ENCODE measurements at regions not wholly inside any gene's neighbourhood (a gene's known extent, or its start where the extent isn't known, plus 50 kb on each side); places are given as distances from the start of the nearest gene placed in this dataset.

DNA sequence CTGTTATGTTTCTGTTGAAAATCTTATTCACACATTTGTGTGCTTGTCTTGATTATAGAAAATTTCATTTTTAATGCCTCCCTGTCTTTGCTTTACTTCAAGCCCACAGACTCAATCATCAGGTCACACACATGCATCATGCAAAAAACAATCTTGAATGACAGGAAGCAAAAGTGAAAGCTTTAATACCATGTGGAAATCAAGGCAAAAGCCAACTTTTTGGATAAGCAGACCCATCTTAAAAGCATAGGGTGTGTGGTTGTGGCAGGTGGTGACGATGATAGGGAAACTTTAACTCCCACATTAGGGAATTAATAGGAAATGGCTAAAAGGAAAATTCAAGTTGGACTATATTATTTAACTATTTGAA is 155.9 kb upstream of the EOMES start:
- H3K79me2 ChIP-seq (ENCODE audit: low read depth), result no peaks in the 10 kb centered on the region
- H3K4me2 ChIP-seq, result no peak overlapping the region
- H3K36me3 ChIP-seq (ENCODE audit: low read depth), result no peaks in the 10 kb centered on the region
- intact Hi-C loops (cut with micrococcal nuclease; ENCODE audit: unreplicated experiment), result no loop called here
- CTCF ChIA-PET, result no interaction called here
- no peaks in the 10 kb centered on the region for H3K9me2 ChIP-seq (ENCODE audit: insufficient read depth)
- H3K27me3 ChIP-seq (ENCODE audit: insufficient read depth, low read depth), result no peaks in the 10 kb centered on the region
- no peaks in the 10 kb centered on the region for H3F3A ChIP-seq (ENCODE audit: insufficient read depth, low read depth)
- TF ChIP-seq CTCF (conservative IDR thresholded peaks at IDR 0.05) (no peak), EZH2 (IDR thresholded peaks at IDR 0.05; ENCODE audit: low read depth) (no peak)
- no peaks in the 10 kb centered on the region for H3K9me3 ChIP-seq (ENCODE audit: insufficient read depth, low read depth)
- no peaks in the 10 kb centered on the region for H4K20me1 ChIP-seq (ENCODE audit: insufficient read depth)
- no TSS peak for BruUV-seq (replicated peaks)
- POLR2A ChIA-PET (ENCODE audit: unreplicated experiment), result no interaction called here
- H3K27ac ChIP-seq, result no peak overlapping the region
- no peaks in the 10 kb centered on the region for H3K4me1 ChIP-seq (replicated peaks; ENCODE audit: insufficient read depth)
- DNase-seq, result no peak
- no peak overlapping the region for H2AFZ ChIP-seq
- H3K4me3 ChIP-seq, result no peak overlapping the region

GRCh38 chr3:27880969-27881892 is 159.1 kb upstream of the EOMES start:
- Histone ChIP-seq H3K9me3 (ENCODE audit: insufficient read depth, low read depth) (no peaks in the 10 kb centered on the region), H3K4me2 (no peak overlapping the region), H3K9me2 (ENCODE audit: insufficient read depth) (no peaks in the 10 kb centered on the region; the same call in 1 of the 2 replicates), H3K4me3 (no peak overlapping the region), H3F3A (ENCODE audit: insufficient read depth, low read depth) (no peaks in the 10 kb centered on the region), H4K20me1 (ENCODE audit: insufficient read depth) (no peaks in the 10 kb centered on the region), H3K79me2 (ENCODE audit: low read depth) (no peaks in the 10 kb centered on the region), H3K27me3 (ENCODE audit: insufficient read depth, low read depth) (no peaks in the 10 kb centered on the region), H3K4me1 (replicated peaks; ENCODE audit: insufficient read depth) (no peaks in the 10 kb centered on the region), H2AFZ (no peak overlapping the region), H3K36me3 (ENCODE audit: low read depth) (no peaks in the 10 kb centered on the region), H3K27ac (no peak overlapping the region)
- CTCF ChIA-PET, result no interaction called here
- no peak for DNase-seq
- intact Hi-C loops (cut with micrococcal nuclease; ENCODE audit: unreplicated experiment), result no loop called here
- no TSS peak for BruUV-seq (replicated peaks)
- TF ChIP-seq CTCF (conservative IDR thresholded peaks at IDR 0.05), result no peak
- TF ChIP-seq EZH2 (IDR thresholded peaks at IDR 0.05; ENCODE audit: low read depth), result no peak
- POLR2A ChIA-PET (ENCODE audit: unreplicated experiment), result no interaction called here

DNA sequence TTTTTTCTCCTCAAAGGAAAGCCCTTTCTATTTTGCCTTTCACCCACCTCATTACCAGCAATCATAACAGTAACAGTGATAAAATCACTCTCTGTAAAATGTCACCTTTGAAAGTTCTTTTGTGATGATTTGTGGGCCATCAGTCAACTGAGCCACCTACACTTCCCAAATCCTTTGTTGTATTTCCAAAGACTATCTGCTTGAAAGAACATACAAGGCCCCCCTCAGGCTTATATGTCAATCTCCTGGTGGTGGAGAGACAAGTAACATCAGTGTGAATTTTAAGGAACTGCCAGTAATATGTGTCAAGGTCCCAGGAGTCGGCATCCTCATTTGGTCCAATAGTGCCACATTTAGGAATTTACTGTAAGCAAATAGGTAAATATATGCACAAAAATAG is 161.1 kb upstream of the EOMES start:
- Histone ChIP-seq H2AFZ (no peak overlapping the region), H3K4me1 (replicated peaks; ENCODE audit: insufficient read depth) (no peaks in the 10 kb centered on the region), H3K27me3 (ENCODE audit: insufficient read depth, low read depth) (no peaks in the 10 kb centered on the region), H3K4me2 (no peak overlapping the region), H4K20me1 (ENCODE audit: insufficient read depth) (no peaks in the 10 kb centered on the region), H3K9me2 (ENCODE audit: insufficient read depth) (no peaks in the 10 kb centered on the region; the same call in 1 of the 2 replicates), H3K36me3 (ENCODE audit: low read depth) (no peaks in the 10 kb centered on the region), H3F3A (ENCODE audit: insufficient read depth, low read depth) (no peaks in the 10 kb centered on the region), H3K79me2 (ENCODE audit: low read depth) (no peaks in the 10 kb centered on the region), H3K4me3 (no peak overlapping the region), H3K27ac (no peak overlapping the region), H3K9me3 (ENCODE audit: insufficient read depth, low read depth) (no peaks in the 10 kb centered on the region)
- intact Hi-C loops (cut with micrococcal nuclease; ENCODE audit: unreplicated experiment), result no loop called here
- ChIA-PET POLR2A (ENCODE audit: unreplicated experiment) (no interaction called here), CTCF (no interaction called here)
- no TSS peak for BruUV-seq (replicated peaks)
- no peak for TF ChIP-seq CTCF (conservative IDR thresholded peaks at IDR 0.05)
- TF ChIP-seq EZH2 (IDR thresholded peaks at IDR 0.05; ENCODE audit: low read depth), result no peak
- DNase-seq, result no peak
